ENCODE measurements at regions not wholly inside any gene's neighbourhood (a gene's known extent, or its start where the extent isn't known, plus 50 kb on each side); places are given as distances from the start of the nearest gene placed in this dataset.

DNA sequence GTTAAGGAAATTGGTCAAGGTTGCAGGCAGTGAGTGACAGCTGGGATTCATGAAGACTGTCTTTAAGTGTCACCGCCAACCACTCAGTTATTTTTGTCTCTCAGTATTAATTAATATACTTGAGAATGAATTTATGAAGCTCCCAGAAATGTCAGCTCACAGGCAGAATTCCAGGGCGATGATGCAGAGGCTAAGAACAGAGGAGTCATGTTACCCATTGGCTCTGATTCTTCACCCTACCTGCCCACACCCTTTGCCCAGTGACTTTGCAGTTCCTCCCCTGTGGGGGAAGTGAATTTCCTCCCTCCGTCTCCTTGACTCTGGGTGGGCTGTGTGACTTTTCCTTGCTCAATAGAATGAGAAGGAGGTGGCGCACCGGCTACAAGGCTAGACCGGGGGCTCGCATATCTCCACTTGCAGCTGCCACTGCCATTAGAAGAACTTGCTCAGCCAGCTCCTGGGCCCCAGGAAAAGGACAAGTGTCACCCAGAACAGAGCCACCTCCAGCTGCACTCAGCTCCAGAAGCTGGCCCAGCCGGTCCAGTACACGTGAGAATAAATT lies 157.1 kb upstream of the PRKCQ start:
- POLR2A ChIA-PET: interaction anchor here (1.0 to 1.5 kb wide), 5 partner anchors 10 to 188 kb away, joined by 3 to 6 read pairs (median 4); no protein-coding TSS in a partner anchor
- no peaks in the 10 kb centered on the region for H3K79me2 ChIP-seq (ENCODE audit: insufficient read depth, low read length)
- ATAC-seq: peak; percentile 93
- H3K9me2 ChIP-seq (ENCODE audit: insufficient read depth): no peaks in the 10 kb centered on the region
- DNase-seq (ENCODE audit: low read depth, low spot score): peak; percentile 47
- H3K9ac ChIP-seq (ENCODE audit: low read length): peak overlapping the region; percentile 71
- H2AFZ ChIP-seq (ENCODE audit: low read depth, low read length, poor library complexity, severe bottlenecking): peak overlapping the region; percentile 95
- TF ChIP-seq JUND (IDR thresholded peaks at IDR 0.05): peak; percentile 63
- TF ChIP-seq FOSL1 (IDR thresholded peaks at IDR 0.05; ENCODE audit: low read depth): peak; percentile 58; the same call in 1 of the 2 replicates
- 0 out of 2 replicates have a peak, but pooled peaks have one; percentile 44 for TF ChIP-seq CBX3 (IDR thresholded peaks at IDR 0.05; ENCODE audit: low read depth)
- TF ChIP-seq, protein P1, sequence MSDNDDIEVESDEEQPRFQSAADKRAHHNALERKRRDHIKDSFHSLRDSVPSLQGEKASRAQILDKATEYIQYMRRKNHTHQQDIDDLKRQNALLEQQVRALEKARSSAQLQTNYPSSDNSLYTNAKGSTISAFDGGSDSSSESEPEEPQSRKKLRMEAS (IDR thresholded peaks at IDR 0.05): peak; percentile 11; the same call in 1 of the 2 replicates
- TF ChIP-seq RAD21 (IDR thresholded peaks at IDR 0.05; ENCODE audit: low read depth): 0 out of 2 replicates have a peak, but pooled peaks have one; percentile 3
- no peak for TF ChIP-seq ZNF274 (IDR thresholded peaks at IDR 0.05; ENCODE audit: low read depth, low read length)
- TF ChIP-seq SP1 (IDR thresholded peaks at IDR 0.05; ENCODE audit: low read depth): peak; percentile 76
- TF ChIP-seq, protein P2, sequence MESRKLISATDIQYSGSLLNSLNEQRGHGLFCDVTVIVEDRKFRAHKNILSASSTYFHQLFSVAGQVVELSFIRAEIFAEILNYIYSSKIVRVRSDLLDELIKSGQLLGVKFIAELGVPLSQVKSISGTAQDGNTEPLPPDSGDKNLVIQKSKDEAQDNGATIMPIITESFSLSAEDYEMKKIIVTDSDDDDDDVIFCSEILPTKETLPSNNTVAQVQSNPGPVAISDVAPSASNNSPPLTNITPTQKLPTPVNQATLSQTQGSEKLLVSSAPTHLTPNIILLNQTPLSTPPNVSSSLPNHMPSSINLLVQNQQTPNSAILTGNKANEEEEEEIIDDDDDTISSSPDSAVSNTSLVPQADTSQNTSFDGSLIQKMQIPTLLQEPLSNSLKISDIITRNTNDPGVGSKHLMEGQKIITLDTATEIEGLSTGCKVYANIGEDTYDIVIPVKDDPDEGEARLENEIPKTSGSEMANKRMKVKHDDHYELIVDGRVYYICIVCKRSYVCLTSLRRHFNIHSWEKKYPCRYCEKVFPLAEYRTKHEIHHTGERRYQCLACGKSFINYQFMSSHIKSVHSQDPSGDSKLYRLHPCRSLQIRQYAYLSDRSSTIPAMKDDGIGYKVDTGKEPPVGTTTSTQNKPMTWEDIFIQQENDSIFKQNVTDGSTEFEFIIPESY (IDR thresholded peaks at IDR 0.05; ENCODE audit: extremely low read depth, insufficient replicate concordance, low read length): no peak
- intact Hi-C loops (cut with micrococcal nuclease): no loop called here
- H3K4me1 ChIP-seq (ENCODE audit: control insufficient read depth in 1 of 2, insufficient read depth in 2 of 2, low read length in 2 of 2): peaks cover 17 to 38% of the 10 kb centered on the region in 2 experiments
- H3K4me3 ChIP-seq (replicated peaks in 1 of 2; ENCODE audit: low read depth in 1 of 2, low read length in 2 of 2): peak overlapping the region; percentile 47 to 64
- TSS peak; percentile 73 for BruUV-seq (replicated peaks)
- peak overlapping the region; percentile 84 for H3K4me2 ChIP-seq (ENCODE audit: low read length)
- no peaks in the 10 kb centered on the region for H3K9me3 ChIP-seq (ENCODE audit: control insufficient read depth in 1 of 2, insufficient read depth in 1 of 2, low read depth in 1 of 2, low read length in 2 of 2)
- H3K36me3 ChIP-seq (ENCODE audit: control insufficient read depth in 1 of 2, insufficient read depth in 2 of 2, low read length in 2 of 2): no peaks in the 10 kb centered on the region
- peak overlapping the region; percentile 33; the same call in 1 of the 2 replicates for H3K27ac ChIP-seq (ENCODE audit: low read depth, low read length)
- no peaks in the 10 kb centered on the region for H3K27me3 ChIP-seq (ENCODE audit: insufficient read depth, low read length)
- RAD21 ChIA-PET (ENCODE audit: low non-redundant PET in 1 of 2, low total read pairs in 2 of 2, uncharacterized antibody in 2 of 2, unreplicated experiment in 2 of 2): no interaction called here
- CTCF ChIA-PET: interaction anchor here (0.9 to 1.3 kb wide), 3 partner anchors 49 to 336 kb away, joined by 3 read pairs; no protein-coding TSS in a partner anchor
- no peaks in the 10 kb centered on the region for H4K20me1 ChIP-seq (ENCODE audit: insufficient read depth)

Measured in HCT116 (cell line).